ENCODE measurements at regions not wholly inside any gene's neighbourhood (a gene's known extent, or its start where the extent isn't known, plus 50 kb on each side); places are given as distances from the start of the nearest gene placed in this dataset.

- TF ChIP-seq CTCF (IDR thresholded peaks at IDR 0.05) (no peak), POLR2AphosphoS5 (IDR thresholded peaks at IDR 0.05; ENCODE audit: insufficient read depth in 1 of 2, low read depth in 1 of 2) (no peak), POLR2A (IDR thresholded peaks at IDR 0.05) (no peak)
Observed at GRCh38 chr16:66147291-66147690, 219.2 kb upstream of the CDH5 start.
